ENCODE measurements at regions not wholly inside any gene's neighbourhood (a gene's known extent, or its start where the extent isn't known, plus 50 kb on each side); places are given as distances from the start of the nearest gene placed in this dataset.
"Not testable (repeated sequence)": the region's sequence is repeated elsewhere in the genome, so short reads cannot be mapped to it uniquely, and the experiment has no call there.

- no peak for DNase-seq
These were observed 220.7 kb downstream of the BMP4 start for GRCh38 chr14:53735916-53736315.

GRCh38 chr14:53723221-53723620, 233.4 kb downstream of the BMP4 start:
- DNase-seq: no peak

GRCh38 chr14:53719536-53719935, 237.1 kb downstream of the BMP4 start:
- no peak for DNase-seq

GRCh38 chr14:53716578-53716977, 240.0 kb downstream of the BMP4 start:
- DNase-seq: no peak

GRCh38 chr14:53715193-53715721, 241.4 kb downstream of the BMP4 start:
- no peak for DNase-seq

GRCh38 chr14:53714495-53715192, 242.0 kb downstream of the BMP4 start:
- DNase-seq: no peak

GRCh38 chr14:53712901-53713300, 243.7 kb downstream of the BMP4 start:
- not testable (repeated sequence) for DNase-seq

GRCh38 chr14:53711205-53711604, 245.4 kb downstream of the BMP4 start:
- no peak for DNase-seq

GRCh38 chr14:53710615-53711014, 246.0 kb downstream of the BMP4 start:
- no peak for DNase-seq

- no peak for DNase-seq
These were observed 247.2 kb downstream of the BMP4 start for GRCh38 chr14:53709381-53709780.

GRCh38 chr14:53703457-53703856, 253.2 kb downstream of the BMP4 start:
- no peak for DNase-seq

- DNase-seq: no peak
These were observed 255.3 kb downstream of the BMP4 start for GRCh38 chr14:53701108-53701875.

GRCh38 chr14:53696217-53696965, 260.2 kb downstream of the BMP4 start:
- DNase-seq: no peak

GRCh38 chr14:53695692-53696214, 260.9 kb downstream of the BMP4 start:
- DNase-seq: no peak

GRCh38 chr14:53692885-53693284, 263.7 kb downstream of the BMP4 start:
- no peak for DNase-seq

- DNase-seq: no peak
These were observed 264.2 kb downstream of the BMP4 start for GRCh38 chr14:53692451-53692850.

GRCh38 chr14:53683229-53683628, 273.4 kb downstream of the BMP4 start:
- DNase-seq: no peak

GRCh38 chr14:53672526-53672925, 284.1 kb downstream of the BMP4 start:
- DNase-seq: no peak

- no peak for DNase-seq
These were observed 285.9 kb downstream of the BMP4 start for GRCh38 chr14:53670701-53671100.

GRCh38 chr14:53668897-53669296, 287.7 kb downstream of the BMP4 start:
- no peak for DNase-seq

- no peak for DNase-seq
These were observed 292.9 kb downstream of the BMP4 start for GRCh38 chr14:53663709-53664108.

GRCh38 chr14:53655080-53655785, 301.4 kb downstream of the BMP4 start:
- no peak for DNase-seq

GRCh38 chr14:53652068-53652467, 304.6 kb downstream of the BMP4 start:
- DNase-seq: no peak

All from GDM1 (cell line).